ENCODE measurements at regions not wholly inside any gene's neighbourhood (a gene's known extent, or its start where the extent isn't known, plus 50 kb on each side); places are given as distances from the start of the nearest gene placed in this dataset.
"Not testable (repeated sequence)": the region's sequence is repeated elsewhere in the genome, so short reads cannot be mapped to it uniquely, and the experiment has no call there.

GRCh38 chr12:83313322-83313721 lies 626.6 kb downstream of the TMTC2 start:
- no peak for DNase-seq

GRCh38 chr12:83276904-83277303 lies 590.2 kb downstream of the TMTC2 start:
- no peak for DNase-seq

GRCh38 chr12:83271201-83271600 lies 584.5 kb downstream of the TMTC2 start:
- DNase-seq: no peak

- no peak for DNase-seq
Measured at GRCh38 chr12:83265808-83266207, 579.1 kb downstream of the TMTC2 start.

GRCh38 chr12:83261998-83262397 lies 575.3 kb downstream of the TMTC2 start:
- no peak for DNase-seq

GRCh38 chr12:83260126-83260525 lies 573.4 kb downstream of the TMTC2 start:
- not testable (repeated sequence) for DNase-seq

GRCh38 chr12:83257726-83258125 lies 571.0 kb downstream of the TMTC2 start:
- no peak for DNase-seq

GRCh38 chr12:83256562-83256961 lies 569.9 kb downstream of the TMTC2 start:
- no peak for DNase-seq

- DNase-seq: no peak
Measured at GRCh38 chr12:83250866-83251265, 564.2 kb downstream of the TMTC2 start.

GRCh38 chr12:83245156-83245555 lies 558.5 kb downstream of the TMTC2 start:
- no peak for DNase-seq

GRCh38 chr12:83244001-83244400 lies 557.3 kb downstream of the TMTC2 start:
- DNase-seq: no peak

- not testable (repeated sequence) for DNase-seq
Measured at GRCh38 chr12:83233987-83234386, 547.3 kb downstream of the TMTC2 start.

- not testable (repeated sequence) for DNase-seq
Measured at GRCh38 chr12:83226960-83227359, 540.3 kb downstream of the TMTC2 start.

- no peak for DNase-seq
Measured at GRCh38 chr12:83225806-83226205, 539.1 kb downstream of the TMTC2 start.

- DNase-seq: no peak
Measured at GRCh38 chr12:83224012-83224411, 537.3 kb downstream of the TMTC2 start.

GRCh38 chr12:83220774-83221173 lies 534.1 kb downstream of the TMTC2 start:
- DNase-seq: no peak

GRCh38 chr12:83216230-83216629 lies 529.5 kb downstream of the TMTC2 start:
- no peak for DNase-seq

- no peak for DNase-seq
Measured at GRCh38 chr12:83214185-83214584, 527.5 kb downstream of the TMTC2 start.

- no peak for DNase-seq
Measured at GRCh38 chr12:83210933-83211332, 524.2 kb downstream of the TMTC2 start.

GRCh38 chr12:83199069-83199468 lies 512.4 kb downstream of the TMTC2 start:
- DNase-seq: no peak

GRCh38 chr12:83198291-83199015 lies 511.7 kb downstream of the TMTC2 start:
- no peak for DNase-seq

- DNase-seq: no peak
Measured at GRCh38 chr12:83197483-83197914, 510.8 kb downstream of the TMTC2 start.

GRCh38 chr12:83196694-83197350 lies 510.1 kb downstream of the TMTC2 start:
- no peak for DNase-seq

- no peak for DNase-seq
Measured at GRCh38 chr12:83190631-83191390, 504.1 kb downstream of the TMTC2 start.

All from NCI-H1105 (cell line).